Esophagus muscularis mucosa (tissue), 4 donors: ENCODE measurements at regions not wholly inside any gene's neighbourhood (a gene's known extent, or its start where the extent isn't known, plus 50 kb on each side); places are given as distances from the start of the nearest gene placed in this dataset.

Source experiments
- CTCF ChIP-seq, 3 experiments: fragments of 200-600 bp in 2 of 3; fragments of 450-650 bp in 1 of 3; sonication (generic) in 2 of 3; IDR thresholded peaks; one replicate each; pipeline ENCODE4 v1.5.1; 2017 to 2019; ENCODE audit warnings: antibody characterized with exemption in 3 of 3, mild to moderate bottlenecking in 2 of 3, moderate library complexity in 1 of 3
- EP300 ChIP-seq: sonication (generic); formaldehyde crosslinking; IDR thresholded peaks from one replicate; pipeline ENCODE4 v1.6.1; 2017; ENCODE audit warnings: antibody characterized with exemption
- POLR2A ChIP-seq: fragments of 450-650 bp; IDR thresholded peaks from one replicate; pipeline ENCODE4 v1.6.1; 2017; ENCODE audit warnings: antibody characterized with exemption, moderate library complexity, mild to moderate bottlenecking, low read depth

GRCh38 chr10:10193848-10194247, 823.8 kb upstream of the CELF2 start:
- no peak for TF ChIP-seq CTCF (IDR thresholded peaks at IDR 0.05)
- TF ChIP-seq POLR2A: no peak
- no peak for TF ChIP-seq EP300
